ENCODE measurements at regions not wholly inside any gene's neighbourhood (a gene's known extent, or its start where the extent isn't known, plus 50 kb on each side); places are given as distances from the start of the nearest gene placed in this dataset.
"Not testable (repeated sequence)": the region's sequence is repeated elsewhere in the genome, so short reads cannot be mapped to it uniquely, and the experiment has no call there.

- TF ChIP-seq BRF2 (IDR thresholded peaks at IDR 0.05; ENCODE audit: borderline replicate concordance, insufficient read depth, insufficient read length); TCF7L2 (IDR thresholded peaks at IDR 0.05; ENCODE audit: low read depth, low read length); BMI1 (IDR thresholded peaks at IDR 0.05; ENCODE audit: low read length); CREB1 (IDR thresholded peaks at IDR 0.05); CREB1 (CRISPR knock-in tag; IDR thresholded peaks at IDR 0.05); CTCF (IDR thresholded peaks at IDR 0.05 in 2 of 3, conservative IDR thresholded peaks at IDR 0.05 in 1 of 3; ENCODE audit: insufficient read depth in 2 of 3, low read depth in 1 of 3, low read length in 3 of 3); ZNF12 (CRISPR knock-in tag; IDR thresholded peaks at IDR 0.05): not testable (repeated sequence)
These were observed 192.5 kb downstream of the SHOX start for GRCh38 chrX:823073-823472.
